Ovary (tissue), 7 donors: ENCODE measurements at regions not wholly inside any gene's neighbourhood (a gene's known extent, or its start where the extent isn't known, plus 50 kb on each side); places are given as distances from the start of the nearest gene placed in this dataset.

ENCODE experiments used
- DNase-seq, 5 donors: peaks; one replicate each; pipeline ENCODE4 v3.0.0-alpha.2; 2019 to 2020
- H3K27ac ChIP-seq, 2 donors: fragments of 200-600 bp; one replicate each; pipeline versions ENCODE4 v1.5.1 to v1.8.0; 2019 to 2022
- H3K27me3 ChIP-seq: fragments of 200-600 bp; one replicate; pipeline ENCODE4 v1.8.0; 2022
- H3K36me3 ChIP-seq: fragments of 200-600 bp; sonication (generic); one replicate; pipeline ENCODE4 v1.5.1; 2019
- H3K4me1 ChIP-seq: one replicate; pipeline ENCODE4 v1.8.1; 2013; ENCODE audit warnings: mild to moderate bottlenecking, moderate library complexity; ENCODE audit not compliant: insufficient read depth
- H3K4me3 ChIP-seq: fragments of 200-600 bp; sonication (generic); one replicate; pipeline ENCODE4 v1.5.1; 2017
- H3K9me3 ChIP-seq, 2 donors: fragments of 200-600 bp in 1 of 2; sonication (generic) in 1 of 2; one replicate each; pipeline versions ENCODE4 v1.5.1 to v1.8.1; 2013 to 2019; ENCODE audit warnings: mild to moderate bottlenecking in 1 of 2, moderate library complexity in 1 of 2
- CTCF ChIP-seq, 3 donors: fragments of 450-650 bp in 2 of 3; fragments of 200-600 bp in 1 of 3; IDR thresholded peaks; one replicate each; pipeline versions ENCODE4 v1.5.1 to v1.8.0; 2016 to 2022; ENCODE audit warnings: antibody characterized with exemption in 3 of 3, mild to moderate bottlenecking in 1 of 3
- EP300 ChIP-seq: sonication (generic); formaldehyde crosslinking; IDR thresholded peaks from one replicate; pipeline ENCODE4 v1.6.1; 2017; ENCODE audit warnings: antibody characterized with exemption
- POLR2A ChIP-seq: fragments of 450-650 bp; IDR thresholded peaks from one replicate; pipeline ENCODE4 v1.6.1; 2017; ENCODE audit warnings: antibody characterized with exemption, mild to moderate bottlenecking, moderate library complexity
- WGBS, 3 donors: extraction: QIAGEN DNeasy Blood & Tissue Kit in 1 of 3; methylation state at CpG; one replicate each; pipeline versions ENCODE4 v1.1.5 to v1.1.7; 2013 to 2017; 5-methylcytosine and 5-hydroxymethylcytosine counted together
- intact Hi-C, 4 donors: fragments of 100-400 bp; cut with DNase I; formaldehyde crosslinking; loops; one replicate each; pipeline versions ENCODE4 v1.11.0 to v1.15.1; 2022 to 2023
- donor health status: DM: no; HTN: no; CAD: no; lungs with moderate emphysema.
- donor health status: DM: no; HTN: no; CAD: no.
- donor health status: Bipolar disorder and iron deficiency.
- donor health status: DM: no; HTN: no; CAD: no.
- donor health status: DM: yes; HTN: yes; CAD: no.

GRCh38 chr6:105596284-105596755 is 193.4 kb upstream of the PREP start:
- DNase-seq: no peak
- Histone ChIP-seq H3K4me1 (no peaks in the 10 kb centered on the region), H3K27me3 (no peaks in the 10 kb centered on the region), H3K36me3 (no peaks in the 10 kb centered on the region), H3K4me3 (no peak overlapping the region), H3K27ac (no peak overlapping the region), H3K9me3 (no peaks in the 10 kb centered on the region)
- intact Hi-C loops: no loop called here
- TF ChIP-seq CTCF (IDR thresholded peaks at IDR 0.05) (no peak), EP300 (no peak), POLR2A (no peak)
- WGBS, 3 donors: 13 to 30% (median 20%) methylated on average over 4 of the region's 4 CpGs

GRCh38 chr6:105595829-105596228 is 192.9 kb upstream of the PREP start:
- H3K4me1 ChIP-seq: no peaks in the 10 kb centered on the region
- no peaks in the 10 kb centered on the region for H3K36me3 ChIP-seq
- H3K27ac ChIP-seq: no peak overlapping the region
- no peak overlapping the region for H3K4me3 ChIP-seq
- TF ChIP-seq CTCF (IDR thresholded peaks at IDR 0.05) (no peak), POLR2A (no peak), EP300 (no peak)
- H3K27me3 ChIP-seq: no peaks in the 10 kb centered on the region
- no peaks in the 10 kb centered on the region for H3K9me3 ChIP-seq
- intact Hi-C loops: no loop called here
- DNase-seq: no peak
- 68 to 76% (median 71%) methylated on average over 1 of the region's 1 CpG for WGBS, 3 donors

GRCh38 chr6:105594821-105595220 is 191.9 kb upstream of the PREP start:
- 94 to 97% (median 96%) methylated on average over 4 of the region's 4 CpGs for WGBS, 3 donors
- no peak for DNase-seq
- Histone ChIP-seq H3K27me3 (no peaks in the 10 kb centered on the region), H3K4me1 (no peaks in the 10 kb centered on the region), H3K9me3 (no peaks in the 10 kb centered on the region), H3K27ac (no peak overlapping the region), H3K4me3 (no peak overlapping the region), H3K36me3 (no peaks in the 10 kb centered on the region)
- TF ChIP-seq POLR2A: no peak
- TF ChIP-seq EP300: no peak
- TF ChIP-seq CTCF (IDR thresholded peaks at IDR 0.05): no peak
- intact Hi-C loops: no loop called here

- Histone ChIP-seq H3K27me3 (no peaks in the 10 kb centered on the region), H3K4me3 (no peak overlapping the region), H3K4me1 (no peaks in the 10 kb centered on the region), H3K36me3 (no peaks in the 10 kb centered on the region), H3K27ac (no peak overlapping the region), H3K9me3 (no peaks in the 10 kb centered on the region)
- intact Hi-C loops: no loop called here
- TF ChIP-seq CTCF (IDR thresholded peaks at IDR 0.05) (no peak), EP300 (no peak), POLR2A (no peak)
- WGBS, 3 donors: 43 to 50% (median 44%) methylated on average over 4 of the region's 4 CpGs
- no peak for DNase-seq
Measured at GRCh38 chr6:105593805-105594671, 191.2 kb upstream of the PREP start.
